Lower leg skin (tissue), 4 donors: ENCODE measurements at regions not wholly inside any gene's neighbourhood (a gene's known extent, or its start where the extent isn't known, plus 50 kb on each side); places are given as distances from the start of the nearest gene placed in this dataset.

Experiments used
- DNase-seq, 2 donors: peaks; one replicate each; pipeline ENCODE4 v3.0.0-alpha.2; 2019; ENCODE audit warnings: low spot score in 2 of 2
- H3K4me3 ChIP-seq: fragments of 200-600 bp; sonication (generic); 2 replicates; pipeline ENCODE4 v1.5.1; 2017; ENCODE audit warnings: mild to moderate bottlenecking, low read depth; ENCODE audit not compliant: poor library complexity, severe bottlenecking
- CTCF ChIP-seq, 3 donors: fragments of 450-650 bp; IDR thresholded peaks; one replicate each; pipeline ENCODE4 v1.5.1; 2016; ENCODE audit warnings: antibody characterized with exemption in 3 of 3, mild to moderate bottlenecking in 3 of 3, moderate library complexity in 2 of 3
- POLR2A ChIP-seq, 2 donors: fragments of 450-650 bp; IDR thresholded peaks; one replicate each; pipeline ENCODE4 v1.6.1; 2016 to 2017; ENCODE audit warnings: antibody characterized with exemption in 2 of 2, mild to moderate bottlenecking in 1 of 2, moderate library complexity in 1 of 2
- WGBS, 2 donors: methylation state at CpG; one replicate each; pipeline ENCODE4 v1.1.5; 2018; 5-methylcytosine and 5-hydroxymethylcytosine counted together
- intact Hi-C: fragments of 100-400 bp; cut with DNase I; formaldehyde crosslinking; loops from one replicate; pipeline ENCODE4 v1.15.0; 2023; ENCODE audit warnings: low total_unique reads

DNA sequence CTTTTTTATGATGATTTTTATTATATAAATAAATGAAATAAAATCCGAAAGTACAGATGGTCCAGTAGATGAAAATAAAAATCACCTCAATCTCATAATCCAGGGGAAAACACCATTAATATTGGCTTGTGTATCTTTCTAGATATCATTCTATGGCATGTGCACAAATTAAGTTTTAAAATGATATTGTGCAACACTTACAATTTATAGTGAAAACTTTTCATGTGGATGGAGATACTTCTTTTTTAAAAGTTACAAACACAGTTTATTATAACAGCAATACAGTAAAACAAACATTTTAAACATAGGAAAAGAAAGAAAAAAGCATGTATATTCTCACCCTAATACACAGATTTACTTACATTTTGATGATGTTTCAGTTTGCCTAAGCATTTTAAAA, 98.9 kb upstream of the RMST start:
- DNase-seq, result no peak

DNA sequence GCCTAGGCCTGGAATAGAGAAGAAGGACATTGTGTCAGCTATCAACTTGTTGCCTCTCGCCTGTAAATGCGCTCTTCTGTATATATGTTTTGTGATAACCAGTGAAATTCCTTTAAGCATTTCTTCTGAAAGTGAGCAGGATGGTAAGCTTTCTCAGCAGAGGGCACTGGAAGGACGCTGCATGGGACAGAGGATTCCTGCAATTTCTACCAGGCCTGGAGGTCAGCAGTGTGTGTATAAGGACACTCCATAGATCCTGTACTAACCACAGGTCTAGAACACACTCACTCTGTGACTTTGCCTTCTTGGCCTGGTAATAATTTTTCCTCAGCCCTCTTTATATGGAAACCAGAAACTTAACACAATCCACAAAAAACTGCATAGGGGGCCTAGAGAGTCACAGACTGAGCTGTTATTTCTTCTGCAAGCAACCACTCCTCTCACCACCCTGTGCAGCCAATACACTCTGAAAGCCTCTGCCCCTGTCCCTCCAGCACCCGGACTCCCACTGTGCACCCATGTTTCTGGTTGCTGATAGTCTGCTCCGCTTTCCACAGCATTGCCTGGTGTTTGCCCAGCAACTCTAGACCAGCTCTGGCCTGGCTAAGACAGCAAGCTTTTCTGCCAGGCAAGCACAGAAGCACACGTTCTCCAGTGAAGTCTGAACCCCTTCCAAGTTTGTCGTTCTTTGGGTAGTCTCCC, 94.0 kb upstream of the RMST start:
- intact Hi-C loops, result no loop called here
- H3K4me3 ChIP-seq, result no peak overlapping the region
- no peak for TF ChIP-seq CTCF (IDR thresholded peaks at IDR 0.05)
- TF ChIP-seq POLR2A (IDR thresholded peaks at IDR 0.05), result no peak
- DNase-seq, result no peak
- WGBS, 2 donors, result 57 to 75% methylated on average over 7 of the region's 7 CpGs

More for the DNA sequence above, 98.9 kb upstream of the RMST start:
- WGBS, 2 donors, result 72 to 77% methylated on average over 1 of the region's 1 CpG
- intact Hi-C loops, result no loop called here
- no peak for TF ChIP-seq POLR2A (IDR thresholded peaks at IDR 0.05)
- no peak for TF ChIP-seq CTCF (IDR thresholded peaks at IDR 0.05)
- H3K4me3 ChIP-seq, result no peak overlapping the region

DNA sequence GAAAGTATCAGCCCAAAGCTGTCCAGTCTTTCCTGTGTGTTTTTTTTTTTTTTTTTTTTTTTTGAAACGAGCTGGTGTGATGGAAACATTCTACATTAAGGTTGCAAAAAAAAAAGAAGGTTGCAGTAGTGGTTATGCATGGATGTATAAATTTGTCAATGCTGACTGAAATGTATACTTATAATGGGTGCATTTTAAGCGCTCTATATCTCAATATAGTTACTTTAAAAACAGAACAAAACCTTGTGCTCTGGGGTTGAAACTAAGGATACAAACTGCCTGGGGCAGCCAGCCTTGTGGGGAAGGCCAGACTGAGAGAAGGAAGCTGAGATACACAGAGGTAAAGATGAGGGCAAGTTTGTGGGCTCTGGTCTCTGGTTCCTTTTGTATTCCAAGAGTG, 87.3 kb upstream of the RMST start:
- intact Hi-C loops, result no loop called here
- no peak overlapping the region for H3K4me3 ChIP-seq
- 63 to 66% methylated on average over 2 of the region's 2 CpGs for WGBS, 2 donors
- no peak for TF ChIP-seq POLR2A (IDR thresholded peaks at IDR 0.05)
- TF ChIP-seq CTCF (IDR thresholded peaks at IDR 0.05), result no peak
- no peak for DNase-seq

DNA sequence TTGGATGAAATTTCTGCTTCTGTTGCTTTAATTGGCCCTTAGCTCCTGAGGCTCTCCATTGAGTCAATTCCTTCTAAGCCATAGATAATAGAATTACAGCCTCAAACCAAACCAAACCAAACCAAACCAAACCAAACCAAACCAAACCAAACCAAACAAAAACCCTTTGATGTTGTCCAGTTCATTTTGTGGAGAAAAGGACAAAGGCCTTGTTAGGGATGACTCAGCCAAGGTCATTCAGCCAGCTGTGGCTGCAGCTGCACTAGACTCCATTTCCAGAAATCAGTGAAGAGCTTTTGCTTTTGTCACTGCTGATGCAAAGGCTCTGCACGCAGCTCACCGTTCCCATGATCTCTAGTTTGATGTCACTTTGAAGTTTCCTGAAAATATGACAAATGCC, 82.2 kb upstream of the RMST start:
- no peak overlapping the region for H3K4me3 ChIP-seq
- no peak for DNase-seq
- TF ChIP-seq POLR2A (IDR thresholded peaks at IDR 0.05), result no peak
- no peak for TF ChIP-seq CTCF (IDR thresholded peaks at IDR 0.05)
- intact Hi-C loops, result no loop called here
- 87 to 91% methylated on average over 2 of the region's 2 CpGs for WGBS, 2 donors

DNA sequence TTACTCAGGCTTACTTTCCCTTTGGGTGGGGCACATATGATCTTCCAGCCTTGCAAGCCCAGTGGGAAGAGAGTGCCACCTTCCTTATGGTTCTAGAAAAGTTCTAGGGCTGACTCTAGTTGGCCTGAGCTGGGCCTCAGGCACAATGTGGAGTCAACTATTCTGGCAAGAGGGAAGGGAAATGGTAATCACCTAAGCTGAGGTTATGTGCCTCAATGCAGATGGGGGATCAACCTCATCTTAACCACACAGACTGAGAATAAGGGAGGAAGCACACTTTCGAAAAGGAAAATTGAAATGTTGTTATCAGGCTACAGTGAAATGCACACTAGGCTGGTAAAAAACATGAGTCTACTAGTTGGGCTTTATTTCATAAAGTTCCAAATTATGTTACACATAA, 77.5 kb upstream of the RMST start:
- intact Hi-C loops, result no loop called here
- TF ChIP-seq CTCF (IDR thresholded peaks at IDR 0.05), result no peak
- TF ChIP-seq POLR2A (IDR thresholded peaks at IDR 0.05), result no peak
- H3K4me3 ChIP-seq, result no peak overlapping the region
- 71 to 75% methylated on average over 1 of the region's 1 CpG for WGBS, 2 donors
- no peak for DNase-seq

DNA sequence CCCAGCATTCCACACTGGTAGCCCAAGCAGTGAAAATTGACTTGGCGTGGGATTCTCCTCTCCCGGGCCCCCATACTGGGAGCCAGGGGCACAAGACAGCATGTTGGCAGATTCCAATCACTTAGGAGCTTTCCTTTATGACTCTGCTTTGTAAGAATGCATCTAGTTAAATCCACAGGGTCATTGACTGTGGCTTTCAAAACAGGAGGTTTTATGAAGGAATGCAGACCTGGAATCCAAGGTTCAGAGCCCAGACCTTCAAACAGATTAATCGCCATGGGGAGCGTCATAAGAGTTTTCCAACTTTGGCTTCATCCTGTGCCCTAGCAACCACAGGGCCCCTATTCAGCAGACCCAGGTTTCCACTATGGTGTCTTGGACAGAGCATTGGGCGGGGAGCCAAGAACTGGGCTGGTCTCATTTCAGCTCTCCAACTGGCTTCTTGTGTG, 76.4 kb upstream of the RMST start:
- H3K4me3 ChIP-seq, result no peak overlapping the region
- WGBS, 2 donors, result 73 to 88% methylated on average over 5 of the region's 5 CpGs
- no peak for DNase-seq
- TF ChIP-seq CTCF (IDR thresholded peaks at IDR 0.05) (no peak), POLR2A (IDR thresholded peaks at IDR 0.05) (no peak)
- intact Hi-C loops, result no loop called here
